ENCODE measurements at regions not wholly inside any gene's neighbourhood (a gene's known extent, or its start where the extent isn't known, plus 50 kb on each side); places are given as distances from the start of the nearest gene placed in this dataset.

GRCh38 chr3:117928836-117929235 is 1105.8 kb downstream of the IGSF11 start:
- no peak for DNase-seq

GRCh38 chr3:117932441-117932840 is 1102.2 kb downstream of the IGSF11 start:
- no peak for DNase-seq

GRCh38 chr3:117936159-117936558 is 1098.5 kb downstream of the IGSF11 start:
- no peak for DNase-seq

- no peak for DNase-seq
Observed at GRCh38 chr3:117938974-117939373, 1095.7 kb downstream of the IGSF11 start.

- no peak for DNase-seq
Observed at GRCh38 chr3:117939425-117940027, 1095.1 kb downstream of the IGSF11 start.

- no peak for DNase-seq
Observed at GRCh38 chr3:117941015-117941414, 1093.6 kb downstream of the IGSF11 start.

- no peak for DNase-seq
Observed at GRCh38 chr3:117941756-117942155, 1092.9 kb downstream of the IGSF11 start.

GRCh38 chr3:117954131-117954530 is 1080.5 kb downstream of the IGSF11 start:
- no peak for DNase-seq

- no peak for DNase-seq
Observed at GRCh38 chr3:117955196-117955595, 1079.5 kb downstream of the IGSF11 start.

- no peak for DNase-seq
Observed at GRCh38 chr3:117958027-117958426, 1076.6 kb downstream of the IGSF11 start.

- DNase-seq: peak; percentile 4
Observed at GRCh38 chr3:117962750-117963149, 1071.9 kb downstream of the IGSF11 start.

GRCh38 chr3:117963858-117964257 is 1070.8 kb downstream of the IGSF11 start:
- no peak for DNase-seq

GRCh38 chr3:117964814-117965213 is 1069.8 kb downstream of the IGSF11 start:
- no peak for DNase-seq

GRCh38 chr3:117977504-117978228 is 1057.0 kb downstream of the IGSF11 start:
- DNase-seq: no peak

- DNase-seq: no peak
Observed at GRCh38 chr3:117979466-117979865, 1055.2 kb downstream of the IGSF11 start.

GRCh38 chr3:117987256-117987655 is 1047.4 kb downstream of the IGSF11 start:
- no peak for DNase-seq

GRCh38 chr3:117989982-117990381 is 1044.7 kb downstream of the IGSF11 start:
- no peak for DNase-seq

GRCh38 chr3:117990627-117991026 is 1044.0 kb downstream of the IGSF11 start:
- no peak for DNase-seq

GRCh38 chr3:117995842-117996437 is 1038.7 kb downstream of the IGSF11 start:
- DNase-seq: no peak

- peak; percentile 71 for DNase-seq
Observed at GRCh38 chr3:117997201-117998049, 1037.2 kb downstream of the IGSF11 start.

- no peak for DNase-seq
Observed at GRCh38 chr3:117998071-117998470, 1036.6 kb downstream of the IGSF11 start.

- DNase-seq: no peak
Observed at GRCh38 chr3:118000219-118000618, 1034.4 kb downstream of the IGSF11 start.

GRCh38 chr3:118001380-118001779 is 1033.3 kb downstream of the IGSF11 start:
- no peak for DNase-seq

Data from amniotic stem cell (primary cell).